Chondrocyte (in vitro differentiated cells): ENCODE measurements at regions not wholly inside any gene's neighbourhood (a gene's known extent, or its start where the extent isn't known, plus 50 kb on each side); places are given as distances from the start of the nearest gene placed in this dataset.

Source experiments
- DNase-seq: peaks from one replicate; pipeline ENCODE4 v3.0.0; 2021; ENCODE audit warnings: mixed read lengths, low spot score
- H3K27ac Mint-ChIP-seq: one replicate; pipeline ENCODE4 v1.8.0; 2021; ENCODE audit warnings: mild to moderate bottlenecking, moderate library complexity, mixed read lengths; ENCODE audit not compliant: unreplicated experiment
- H3K27me3 Mint-ChIP-seq: 2 replicates; pipeline ENCODE4 v1.8.0; 2021; ENCODE audit warnings: low read depth, mixed read lengths
- H3K36me3 Mint-ChIP-seq: 2 replicates; pipeline ENCODE4 v1.8.0; 2021; ENCODE audit warnings: low read depth, mixed read lengths
- H3K4me1 Mint-ChIP-seq: 2 replicates; pipeline ENCODE4 v1.8.0; 2021; ENCODE audit warnings: low read depth, mild to moderate bottlenecking, mixed read lengths
- H3K4me3 Mint-ChIP-seq: one replicate; pipeline ENCODE4 v1.8.0; 2021; ENCODE audit warnings: mild to moderate bottlenecking, moderate library complexity, mixed read lengths; ENCODE audit not compliant: unreplicated experiment
- H3K9me3 Mint-ChIP-seq: 2 replicates; pipeline ENCODE4 v1.8.0; 2021; ENCODE audit warnings: low read depth, mixed read lengths
- TF ChIP-seq, protein P1 (sequence below): fragments of 200-600 bp; sonication (generic); IDR thresholded peaks from 2 replicates; pipeline ENCODE4 v1.5.0; 2021; ENCODE audit warnings: antibody characterized with exemption, mild to moderate bottlenecking, moderate library complexity

DNA sequence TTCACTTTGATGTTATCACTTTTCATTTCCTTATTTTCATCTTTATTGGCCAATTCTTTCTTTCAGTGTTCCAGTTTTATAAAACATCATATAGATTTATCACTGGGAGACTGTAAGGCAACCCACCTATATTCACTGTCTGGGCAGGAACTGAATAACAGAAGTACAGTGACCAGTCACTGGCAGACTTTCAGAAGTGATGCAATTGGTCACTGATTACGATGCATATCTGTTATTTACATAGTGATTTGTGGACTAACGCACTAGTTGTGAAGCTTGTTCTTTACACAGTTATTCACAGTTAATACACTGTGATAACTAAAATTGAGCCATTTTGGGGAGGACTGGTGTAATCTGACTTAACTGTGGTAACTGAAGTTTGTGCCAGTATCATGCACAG lies 190.2 kb upstream of the DPH6 start:
- Mint-ChIP-seq H3K4me1 (peaks cover 14% of the 10 kb centered on the region), H3K27ac (no peak overlapping the region), H3K9me3 (peaks cover 7% of the 10 kb centered on the region), H3K27me3 (no peaks in the 10 kb centered on the region), H3K4me3 (no peak overlapping the region), H3K36me3 (peaks cover 3% of the 10 kb centered on the region)
- TF ChIP-seq, protein P1, sequence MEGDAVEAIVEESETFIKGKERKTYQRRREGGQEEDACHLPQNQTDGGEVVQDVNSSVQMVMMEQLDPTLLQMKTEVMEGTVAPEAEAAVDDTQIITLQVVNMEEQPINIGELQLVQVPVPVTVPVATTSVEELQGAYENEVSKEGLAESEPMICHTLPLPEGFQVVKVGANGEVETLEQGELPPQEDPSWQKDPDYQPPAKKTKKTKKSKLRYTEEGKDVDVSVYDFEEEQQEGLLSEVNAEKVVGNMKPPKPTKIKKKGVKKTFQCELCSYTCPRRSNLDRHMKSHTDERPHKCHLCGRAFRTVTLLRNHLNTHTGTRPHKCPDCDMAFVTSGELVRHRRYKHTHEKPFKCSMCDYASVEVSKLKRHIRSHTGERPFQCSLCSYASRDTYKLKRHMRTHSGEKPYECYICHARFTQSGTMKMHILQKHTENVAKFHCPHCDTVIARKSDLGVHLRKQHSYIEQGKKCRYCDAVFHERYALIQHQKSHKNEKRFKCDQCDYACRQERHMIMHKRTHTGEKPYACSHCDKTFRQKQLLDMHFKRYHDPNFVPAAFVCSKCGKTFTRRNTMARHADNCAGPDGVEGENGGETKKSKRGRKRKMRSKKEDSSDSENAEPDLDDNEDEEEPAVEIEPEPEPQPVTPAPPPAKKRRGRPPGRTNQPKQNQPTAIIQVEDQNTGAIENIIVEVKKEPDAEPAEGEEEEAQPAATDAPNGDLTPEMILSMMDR = no peak
- DNase-seq = no peak

DNA sequence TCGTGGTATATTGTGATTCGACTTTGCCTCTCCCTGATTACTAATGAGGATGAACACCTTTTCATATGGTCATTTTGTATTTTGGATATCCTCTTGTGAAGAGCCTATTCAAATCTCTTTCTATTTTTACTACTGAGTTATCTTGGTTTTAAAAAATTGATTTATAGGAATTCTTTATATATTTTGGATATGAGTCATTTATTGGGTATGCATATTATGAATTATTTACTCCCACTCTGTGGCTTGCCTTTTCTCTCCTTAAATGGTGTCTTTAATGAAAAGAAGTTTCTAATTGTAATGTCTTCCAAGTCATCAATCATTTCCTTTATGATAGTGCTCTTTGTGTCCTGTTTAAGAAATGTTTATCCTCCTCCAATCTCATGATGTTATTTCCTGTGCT lies 191.5 kb upstream of the DPH6 start:
- TF ChIP-seq, protein P1 = no peak
- Mint-ChIP-seq H3K4me3 (no peak overlapping the region), H3K4me1 (peaks cover 14% of the 10 kb centered on the region), H3K9me3 (peaks cover 7% of the 10 kb centered on the region), H3K27me3 (no peaks in the 10 kb centered on the region), H3K36me3 (peaks cover 3% of the 10 kb centered on the region), H3K27ac (no peak overlapping the region)
- no peak for DNase-seq

GRCh38 chr15:35738370-35738769 lies 192.4 kb upstream of the DPH6 start:
- DNase-seq = no peak
- H3K4me3 Mint-ChIP-seq = no peak overlapping the region

DNA sequence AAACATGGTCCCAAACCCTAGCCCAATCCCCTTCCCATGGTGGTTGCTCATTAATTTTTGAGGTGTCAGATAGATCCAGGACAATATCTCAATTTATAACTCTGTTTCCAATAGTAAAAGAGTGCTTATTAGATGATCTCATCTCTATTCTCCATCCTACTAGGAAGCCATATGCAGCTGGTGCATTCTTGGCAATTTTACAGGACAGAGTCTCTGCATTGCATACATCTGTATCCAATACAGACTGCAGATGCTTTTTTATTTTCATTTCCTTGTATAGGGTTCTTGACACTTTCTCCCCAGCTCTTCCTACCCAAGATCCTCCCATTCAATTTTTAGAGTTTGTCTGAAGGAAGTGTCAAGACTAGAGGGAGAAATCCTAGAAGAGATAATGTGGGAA lies 194.8 kb upstream of the DPH6 start:
- no peak overlapping the region for H3K4me3 Mint-ChIP-seq
- peaks cover 14% of the 10 kb centered on the region for H3K4me1 Mint-ChIP-seq
- no peak overlapping the region for H3K27ac Mint-ChIP-seq
- peaks cover 3% of the 10 kb centered on the region for H3K36me3 Mint-ChIP-seq
- peaks cover 14% of the 10 kb centered on the region for H3K9me3 Mint-ChIP-seq
- H3K27me3 Mint-ChIP-seq = no peaks in the 10 kb centered on the region
- no peak for DNase-seq
- TF ChIP-seq, protein P1 = no peak

More at GRCh38 chr15:35738370-35738769, 192.4 kb upstream of the DPH6 start:
- H3K9me3 Mint-ChIP-seq = peaks cover 11% of the 10 kb centered on the region
- H3K27me3 Mint-ChIP-seq = no peaks in the 10 kb centered on the region
- TF ChIP-seq, protein P1 = no peak
- peaks cover 14% of the 10 kb centered on the region for H3K4me1 Mint-ChIP-seq
- H3K36me3 Mint-ChIP-seq = peaks cover 3% of the 10 kb centered on the region
- H3K27ac Mint-ChIP-seq = no peak overlapping the region

- H3K9me3 Mint-ChIP-seq = peaks cover 18% of the 10 kb centered on the region
- no peaks in the 10 kb centered on the region for H3K27me3 Mint-ChIP-seq
- H3K27ac Mint-ChIP-seq = no peak overlapping the region
- H3K36me3 Mint-ChIP-seq = peaks cover 3% of the 10 kb centered on the region
- H3K4me1 Mint-ChIP-seq = peaks cover 17% of the 10 kb centered on the region
- DNase-seq = no peak
- TF ChIP-seq, protein P1 = no peak
- no peak overlapping the region for H3K4me3 Mint-ChIP-seq
Observed at GRCh38 chr15:35741395-35741794, 195.4 kb upstream of the DPH6 start.
